WI38 (cell line): ENCODE measurements at regions not wholly inside any gene's neighbourhood (a gene's known extent, or its start where the extent isn't known, plus 50 kb on each side); places are given as distances from the start of the nearest gene placed in this dataset.

Source experiments
- H3K4me3 ChIP-seq: 2 replicates; pipeline ENCODE4 v1.5.1; 2011; ENCODE audit warnings: low read depth, mild to moderate bottlenecking, control low read depth, low read length
- TF ChIP-seq, protein P1 (sequence below): IDR thresholded peaks from 2 replicates; pipeline ENCODE4 v1.5.1; 2012; ENCODE audit warnings: low read depth, mild to moderate bottlenecking, control low read depth, low read length

DNA sequence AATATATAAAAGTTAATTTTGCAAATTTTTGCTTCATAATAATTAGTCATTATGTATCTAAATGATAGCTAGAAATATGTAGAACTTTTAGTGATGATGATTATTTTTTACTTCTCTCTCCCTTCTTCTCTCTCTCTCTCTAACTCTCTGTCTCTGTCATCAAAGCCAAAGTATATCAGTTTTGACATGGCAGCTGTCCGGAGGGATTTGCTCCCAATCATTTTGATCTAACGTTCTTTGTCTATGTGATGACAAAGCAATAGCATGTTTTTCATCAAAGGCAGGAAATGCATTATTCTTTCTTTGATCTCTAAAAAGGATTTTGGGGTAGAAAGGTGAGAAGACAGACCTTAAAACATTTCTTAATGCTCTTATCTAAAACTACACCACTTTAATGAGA lies 402.1 kb downstream of the PDGFC start:
- H3K4me3 ChIP-seq = no peak overlapping the region
- TF ChIP-seq, protein P1, sequence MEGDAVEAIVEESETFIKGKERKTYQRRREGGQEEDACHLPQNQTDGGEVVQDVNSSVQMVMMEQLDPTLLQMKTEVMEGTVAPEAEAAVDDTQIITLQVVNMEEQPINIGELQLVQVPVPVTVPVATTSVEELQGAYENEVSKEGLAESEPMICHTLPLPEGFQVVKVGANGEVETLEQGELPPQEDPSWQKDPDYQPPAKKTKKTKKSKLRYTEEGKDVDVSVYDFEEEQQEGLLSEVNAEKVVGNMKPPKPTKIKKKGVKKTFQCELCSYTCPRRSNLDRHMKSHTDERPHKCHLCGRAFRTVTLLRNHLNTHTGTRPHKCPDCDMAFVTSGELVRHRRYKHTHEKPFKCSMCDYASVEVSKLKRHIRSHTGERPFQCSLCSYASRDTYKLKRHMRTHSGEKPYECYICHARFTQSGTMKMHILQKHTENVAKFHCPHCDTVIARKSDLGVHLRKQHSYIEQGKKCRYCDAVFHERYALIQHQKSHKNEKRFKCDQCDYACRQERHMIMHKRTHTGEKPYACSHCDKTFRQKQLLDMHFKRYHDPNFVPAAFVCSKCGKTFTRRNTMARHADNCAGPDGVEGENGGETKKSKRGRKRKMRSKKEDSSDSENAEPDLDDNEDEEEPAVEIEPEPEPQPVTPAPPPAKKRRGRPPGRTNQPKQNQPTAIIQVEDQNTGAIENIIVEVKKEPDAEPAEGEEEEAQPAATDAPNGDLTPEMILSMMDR = no peak

DNA sequence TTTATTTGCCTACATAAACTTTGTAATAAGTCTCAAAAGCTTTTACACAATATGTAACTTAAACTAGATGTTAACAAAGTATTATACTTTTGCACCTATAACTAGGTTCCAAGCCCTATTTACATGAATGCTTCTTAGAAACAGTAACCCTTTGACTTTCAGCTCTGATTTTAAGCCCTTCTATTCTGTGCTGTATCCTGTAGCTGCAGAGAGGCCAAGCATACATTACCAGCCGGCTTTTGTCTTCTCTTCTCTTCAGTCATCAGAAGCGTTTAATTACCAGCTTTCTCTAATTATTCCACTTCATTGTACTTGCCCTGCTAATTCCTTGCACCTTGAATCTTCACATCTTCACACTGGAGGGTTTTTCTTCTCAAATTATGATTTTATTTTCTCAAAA lies 403.1 kb downstream of the PDGFC start:
- no peak overlapping the region for H3K4me3 ChIP-seq
- TF ChIP-seq, protein P1 = no peak

DNA sequence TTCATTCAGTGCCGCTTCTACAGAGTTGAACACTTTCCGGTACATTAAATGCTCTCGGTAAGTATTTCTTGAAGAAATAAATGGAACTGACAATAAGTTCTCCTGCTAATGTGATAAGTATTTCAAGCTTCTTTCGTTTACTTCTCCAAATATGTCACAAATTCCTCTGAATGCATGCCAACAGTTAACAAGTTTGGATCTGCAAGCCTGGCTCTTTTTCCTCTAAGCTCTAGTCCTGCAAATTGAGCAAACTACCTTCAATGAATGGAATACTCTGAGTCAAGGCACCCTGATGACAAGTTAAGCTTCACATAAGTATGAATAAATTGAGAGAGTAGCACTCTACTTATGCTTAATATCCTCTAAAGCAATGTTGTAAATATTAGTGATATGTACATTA lies 403.6 kb downstream of the PDGFC start:
- no peak overlapping the region for H3K4me3 ChIP-seq
- TF ChIP-seq, protein P1 = no peak

DNA sequence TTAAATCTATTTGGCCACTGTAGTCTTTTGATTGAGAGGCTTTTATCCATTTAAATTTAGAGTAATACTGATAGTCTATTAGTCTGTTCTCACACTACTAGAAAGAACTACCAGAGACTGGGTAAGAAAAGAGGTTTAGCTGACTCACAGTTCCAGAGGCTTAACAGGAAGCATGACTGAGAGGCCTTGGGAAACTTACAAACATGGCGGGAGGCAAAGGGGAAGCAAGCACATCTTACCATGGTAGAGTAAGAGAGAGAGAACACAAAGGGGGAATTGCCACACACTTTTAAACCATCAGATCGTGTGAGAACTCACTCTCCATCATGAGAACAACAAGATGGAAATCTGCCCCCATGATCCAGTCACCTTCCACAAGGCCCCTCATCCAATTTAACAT lies 410.9 kb downstream of the PDGFC start:
- TF ChIP-seq, protein P1 = no peak

DNA sequence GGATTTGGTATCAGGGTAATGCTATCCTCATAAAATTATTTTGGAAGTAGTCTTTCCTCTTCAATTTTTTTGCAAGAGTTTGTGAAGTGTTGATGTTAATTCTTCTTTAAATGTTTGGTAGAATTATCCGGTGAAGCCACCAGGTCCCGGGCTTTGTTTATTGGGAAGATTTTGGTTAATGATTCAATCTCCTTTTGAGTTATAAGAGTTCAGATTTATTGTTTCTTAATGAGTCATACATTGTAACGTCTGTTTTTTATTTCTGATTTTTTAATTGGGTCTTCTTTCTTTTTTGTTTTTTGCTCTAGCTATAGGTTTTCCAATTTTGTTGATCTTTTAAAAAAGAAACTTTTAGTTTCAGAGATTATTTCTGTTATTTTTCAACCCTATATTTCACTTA lies 412.3 kb downstream of the PDGFC start:
- H3K4me3 ChIP-seq = no peak overlapping the region

More for the DNA sequence above, 410.9 kb downstream of the PDGFC start:
- H3K4me3 ChIP-seq = no peak overlapping the region

DNA sequence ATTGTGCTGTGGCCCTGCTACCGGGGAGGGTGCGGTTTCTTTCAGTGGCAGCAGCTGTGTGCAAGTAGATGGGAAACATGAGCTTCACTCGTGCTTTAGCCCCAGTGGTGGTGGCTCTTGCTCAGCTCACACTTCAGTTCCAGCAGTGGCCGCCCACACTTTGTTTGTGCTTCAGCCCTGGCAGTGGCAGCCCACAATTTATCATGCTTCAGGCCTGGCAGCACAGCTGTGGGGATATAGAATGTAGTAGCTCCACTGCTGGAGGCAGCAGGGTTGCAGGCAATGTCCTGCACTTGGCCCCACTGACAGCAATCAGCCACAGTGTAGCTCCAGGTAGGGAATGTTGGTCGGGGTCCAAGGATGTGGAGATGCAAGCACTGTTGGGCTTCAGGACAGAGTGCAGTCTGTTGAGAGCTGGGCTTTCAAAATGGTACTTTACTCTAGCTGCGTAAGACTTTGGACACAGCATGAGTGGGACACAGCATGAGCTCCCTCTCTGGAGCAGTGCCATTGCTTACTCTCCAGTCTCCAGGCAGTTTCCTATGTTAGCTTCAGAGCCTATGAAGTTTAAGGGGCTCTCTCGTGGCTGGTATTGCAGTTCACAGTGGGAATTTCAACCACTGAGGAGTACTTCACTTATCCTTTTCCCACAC lies 413.1 kb downstream of the PDGFC start:
- TF ChIP-seq, protein P1 = no peak
- H3K4me3 ChIP-seq = no peak overlapping the region

More for the DNA sequence above, 412.3 kb downstream of the PDGFC start:
- TF ChIP-seq, protein P1 = no peak

DNA sequence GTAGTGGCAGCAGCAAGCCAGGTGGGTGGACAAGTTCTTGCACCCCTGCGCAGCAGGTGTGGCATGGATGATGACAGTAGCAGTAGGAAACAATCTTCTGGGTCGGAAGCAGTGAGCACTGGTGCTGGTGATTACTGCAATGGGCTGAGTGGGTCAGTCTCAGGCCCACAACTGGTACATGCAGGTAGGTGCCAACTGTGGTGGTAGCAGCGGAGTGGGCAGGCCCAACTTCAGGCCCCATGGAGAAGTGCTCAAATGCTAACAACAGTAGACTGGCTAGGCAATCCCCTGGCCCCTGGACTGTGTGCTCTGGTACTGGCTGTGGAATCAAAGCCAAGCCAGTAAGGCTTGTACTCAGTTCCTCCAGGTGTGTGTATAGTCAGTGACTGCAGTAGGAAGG lies 413.7 kb downstream of the PDGFC start:
- H3K4me3 ChIP-seq = no peak overlapping the region
- TF ChIP-seq, protein P1 = no peak
